Middle frontal gyrus (tissue), 1 donor: ENCODE measurements at regions not wholly inside any gene's neighbourhood (a gene's known extent, or its start where the extent isn't known, plus 50 kb on each side); places are given as distances from the start of the nearest gene placed in this dataset.

Experiments used
- DNase-seq: peaks from one replicate; pipeline ENCODE4 v3.0.0-alpha.2; 2015; ENCODE audit warnings: low spot score; ENCODE audit errors: extremely low spot score

- no peak for DNase-seq
Measured at GRCh38 chr2:12244070-12244469, 472.7 kb upstream of the TRIB2 start.

- DNase-seq: no peak
Measured at GRCh38 chr2:12251121-12251520, 465.6 kb upstream of the TRIB2 start.

GRCh38 chr2:12251749-12252148 lies 465.0 kb upstream of the TRIB2 start:
- DNase-seq: no peak

- no peak for DNase-seq
Measured at GRCh38 chr2:12253167-12253778, 463.5 kb upstream of the TRIB2 start.

- no peak for DNase-seq
Measured at GRCh38 chr2:12254280-12254860, 462.4 kb upstream of the TRIB2 start.

- no peak for DNase-seq
Measured at GRCh38 chr2:12256206-12256605, 460.5 kb upstream of the TRIB2 start.

- no peak for DNase-seq
Measured at GRCh38 chr2:12257476-12257875, 459.3 kb upstream of the TRIB2 start.

- no peak for DNase-seq
Measured at GRCh38 chr2:12259493-12259892, 457.2 kb upstream of the TRIB2 start.

- no peak for DNase-seq
Measured at GRCh38 chr2:12261986-12262680, 454.6 kb upstream of the TRIB2 start.

GRCh38 chr2:12262681-12263436 lies 453.9 kb upstream of the TRIB2 start:
- DNase-seq: no peak

- DNase-seq: no peak
Measured at GRCh38 chr2:12263730-12264129, 453.0 kb upstream of the TRIB2 start.

- DNase-seq: no peak
Measured at GRCh38 chr2:12264146-12264545, 452.6 kb upstream of the TRIB2 start.

GRCh38 chr2:12265646-12266045 lies 451.1 kb upstream of the TRIB2 start:
- no peak for DNase-seq

GRCh38 chr2:12267042-12267441 lies 449.7 kb upstream of the TRIB2 start:
- no peak for DNase-seq

- DNase-seq: no peak
Measured at GRCh38 chr2:12269041-12269972, 447.4 kb upstream of the TRIB2 start.

- DNase-seq: no peak
Measured at GRCh38 chr2:12270876-12271588, 445.7 kb upstream of the TRIB2 start.

- DNase-seq: no peak
Measured at GRCh38 chr2:12271589-12271984, 445.1 kb upstream of the TRIB2 start.

GRCh38 chr2:12273111-12273510 lies 443.6 kb upstream of the TRIB2 start:
- no peak for DNase-seq

- no peak for DNase-seq
Measured at GRCh38 chr2:12274591-12274990, 442.1 kb upstream of the TRIB2 start.

- DNase-seq: no peak
Measured at GRCh38 chr2:12277241-12278034, 439.3 kb upstream of the TRIB2 start.
